ENCODE measurements at regions not wholly inside any gene's neighbourhood (a gene's known extent, or its start where the extent isn't known, plus 50 kb on each side); places are given as distances from the start of the nearest gene placed in this dataset.

DNA sequence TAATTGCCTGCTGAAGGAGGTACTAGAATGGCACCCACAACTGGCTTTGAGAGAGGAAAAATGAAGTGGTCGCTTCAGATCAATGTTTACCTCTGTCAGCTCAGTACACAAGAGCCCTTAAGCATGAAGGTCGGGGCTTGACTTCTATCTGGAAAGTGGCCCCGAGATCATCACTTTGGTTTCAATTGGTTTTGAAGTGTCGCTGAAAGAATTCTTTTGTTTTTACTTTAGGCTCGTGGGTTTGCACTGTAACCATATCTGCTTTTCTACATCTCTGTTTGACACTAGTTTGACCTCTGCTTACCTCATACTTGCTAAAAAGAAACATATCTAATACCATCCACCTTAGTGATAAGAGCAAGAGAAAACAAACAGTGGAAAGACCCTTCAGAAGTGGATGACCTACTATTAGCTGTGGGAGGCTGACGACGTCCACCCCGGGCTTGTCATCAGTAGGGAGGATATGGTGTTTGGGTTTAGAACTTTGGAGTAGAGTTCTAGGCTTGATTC, 361.8 kb downstream of the GATA3 start:
- H3K4me3 ChIP-seq (ENCODE audit: low read depth, low read length), result no peak overlapping the region
- DNase-seq (ENCODE audit: low read depth), result no peak
- TF ChIP-seq CTCF (IDR thresholded peaks at IDR 0.05; ENCODE audit: insufficient read depth, low read depth, low read length), result no peak

GRCh38 chr10:8416760-8417159, 362.3 kb downstream of the GATA3 start:
- TF ChIP-seq CTCF (IDR thresholded peaks at IDR 0.05; ENCODE audit: insufficient read depth, low read depth, low read length), result no peak

GRCh38 chr10:8417631-8418030, 363.1 kb downstream of the GATA3 start:
- TF ChIP-seq CTCF (IDR thresholded peaks at IDR 0.05; ENCODE audit: insufficient read depth, low read depth, low read length), result no peak
- DNase-seq (ENCODE audit: low read depth), result peak; percentile 5
- H3K4me3 ChIP-seq (ENCODE audit: low read depth, low read length), result no peak overlapping the region

More at GRCh38 chr10:8416760-8417159, 362.3 kb downstream of the GATA3 start:
- no peak for DNase-seq (ENCODE audit: low read depth)
- no peak overlapping the region for H3K4me3 ChIP-seq (ENCODE audit: low read depth, low read length)

GRCh38 chr10:8418631-8419030, 364.1 kb downstream of the GATA3 start:
- TF ChIP-seq CTCF (IDR thresholded peaks at IDR 0.05; ENCODE audit: insufficient read depth, low read depth, low read length), result no peak
- H3K4me3 ChIP-seq (ENCODE audit: low read depth, low read length), result no peak overlapping the region
- DNase-seq (ENCODE audit: low read depth), result no peak

DNA sequence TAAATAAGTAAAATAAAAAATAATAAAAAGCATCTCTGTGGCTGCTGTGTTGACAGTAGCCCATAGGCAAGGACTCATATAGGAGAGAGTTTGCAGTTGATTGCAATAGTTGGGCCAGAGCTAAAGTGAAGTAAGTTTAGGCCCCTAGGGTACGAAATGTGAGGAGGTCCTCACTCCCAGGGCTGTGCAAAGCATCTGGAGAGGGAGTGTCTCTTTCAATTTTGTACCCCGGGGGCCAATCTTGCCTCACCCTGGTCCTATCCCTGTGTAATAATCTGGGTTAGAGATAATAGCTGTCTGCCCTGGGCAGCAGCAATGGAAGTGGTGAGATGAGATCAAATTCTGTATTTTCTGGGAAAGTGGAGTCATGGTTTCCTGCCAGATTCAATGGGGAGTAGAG, 365.7 kb downstream of the GATA3 start:
- H3K4me3 ChIP-seq (ENCODE audit: low read depth, low read length), result no peak overlapping the region
- TF ChIP-seq CTCF (IDR thresholded peaks at IDR 0.05; ENCODE audit: insufficient read depth, low read depth, low read length), result no peak
- DNase-seq (ENCODE audit: low read depth), result no peak

GRCh38 chr10:8424555-8425211, 370.2 kb downstream of the GATA3 start:
- H3K4me3 ChIP-seq (ENCODE audit: low read depth, low read length), result no peak overlapping the region
- no peak for TF ChIP-seq CTCF (IDR thresholded peaks at IDR 0.05; ENCODE audit: insufficient read depth, low read depth, low read length)
- DNase-seq (ENCODE audit: low read depth), result no peak

DNA sequence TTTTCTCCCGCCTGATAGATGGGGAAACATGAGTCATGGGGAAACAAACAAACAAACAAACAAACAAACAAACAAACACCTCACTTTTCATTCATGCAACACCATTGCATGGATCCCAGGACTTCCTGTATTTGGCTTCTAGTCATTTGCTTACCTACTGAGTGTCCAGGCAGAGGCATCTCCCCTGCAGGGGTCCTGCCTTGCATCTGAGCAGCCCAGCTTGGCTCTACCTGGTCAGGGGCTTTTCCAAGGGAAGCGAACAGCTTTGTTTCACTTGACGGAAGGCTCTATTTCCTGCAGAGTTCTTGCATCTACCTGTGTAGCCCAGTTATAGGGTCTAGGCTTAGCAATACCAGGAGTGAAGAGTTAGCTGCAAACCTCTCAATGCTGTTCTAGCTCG, 374.2 kb downstream of the GATA3 start:
- no peak for DNase-seq (ENCODE audit: low read depth)
- H3K4me3 ChIP-seq (ENCODE audit: low read depth, low read length), result no peak overlapping the region
- TF ChIP-seq CTCF (IDR thresholded peaks at IDR 0.05; ENCODE audit: insufficient read depth, low read depth, low read length), result no peak
